Activated naive CD8-positive, alpha-beta T cell treated with anti-CD3 and anti-CD28 coated beads, Interleukin-2, amount 50 U/mL, for 24 hours (primary cell): ENCODE measurements at regions not wholly inside any gene's neighbourhood (a gene's known extent, or its start where the extent isn't known, plus 50 kb on each side); places are given as distances from the start of the nearest gene placed in this dataset.

Source experiments
- ATAC-seq: fragments of 150-1000 bp; cut with Tn5 transposase; one replicate; pipeline ENCODE4 v1.10.0; 2021
- DNase-seq: peaks from one replicate; pipeline ENCODE4 v3.0.0; 2021
- H3K27ac Mint-ChIP-seq: one replicate; pipeline ENCODE4 v1.8.0; 2021; ENCODE audit warnings: mild to moderate bottlenecking, mixed read lengths
- H3K27me3 Mint-ChIP-seq: one replicate; pipeline ENCODE4 v1.8.0; 2021; ENCODE audit warnings: mixed read lengths
- H3K36me3 Mint-ChIP-seq: one replicate; pipeline ENCODE4 v1.8.0; 2021; ENCODE audit warnings: low read depth, mixed read lengths
- H3K4me1 Mint-ChIP-seq: one replicate; pipeline ENCODE4 v1.8.0; 2021; ENCODE audit warnings: mixed read lengths
- H3K4me3 Mint-ChIP-seq: one replicate; pipeline ENCODE4 v1.8.0; 2021; ENCODE audit warnings: mild to moderate bottlenecking, moderate library complexity, mixed read lengths
- H3K9me3 Mint-ChIP-seq: one replicate; pipeline ENCODE4 v1.8.0; 2021; ENCODE audit warnings: mixed read lengths

- peaks cover 4% of the 10 kb centered on the region for H3K9me3 Mint-ChIP-seq
- no peak for ATAC-seq
- DNase-seq = no peak
These were observed 313.6 kb upstream of the ANO3 start for GRCh38 chr11:26018336-26018735.

GRCh38 chr11:26019386-26019785 is 312.5 kb upstream of the ANO3 start:
- H3K27ac Mint-ChIP-seq = no peak overlapping the region
- no peaks in the 10 kb centered on the region for H3K4me1 Mint-ChIP-seq
- peaks cover 4% of the 10 kb centered on the region for H3K9me3 Mint-ChIP-seq

More at GRCh38 chr11:26018336-26018735, 313.6 kb upstream of the ANO3 start:
- Mint-ChIP-seq H3K4me1 (no peaks in the 10 kb centered on the region), H3K27ac (no peak overlapping the region), H3K36me3 (no peaks in the 10 kb centered on the region), H3K4me3 (no peak overlapping the region), H3K27me3 (no peaks in the 10 kb centered on the region)

GRCh38 chr11:26021017-26021416 is 310.9 kb upstream of the ANO3 start:
- H3K27ac Mint-ChIP-seq = no peak overlapping the region
- no peak for DNase-seq
- H3K9me3 Mint-ChIP-seq = peaks cover 4% of the 10 kb centered on the region
- no peak for ATAC-seq
- H3K4me1 Mint-ChIP-seq = no peaks in the 10 kb centered on the region
- no peaks in the 10 kb centered on the region for H3K27me3 Mint-ChIP-seq
- H3K4me3 Mint-ChIP-seq = no peak overlapping the region
- H3K36me3 Mint-ChIP-seq = no peaks in the 10 kb centered on the region

More at GRCh38 chr11:26019386-26019785, 312.5 kb upstream of the ANO3 start:
- H3K4me3 Mint-ChIP-seq = no peak overlapping the region
- H3K36me3 Mint-ChIP-seq = no peaks in the 10 kb centered on the region
- no peak for DNase-seq
- no peak for ATAC-seq
- H3K27me3 Mint-ChIP-seq = no peaks in the 10 kb centered on the region

GRCh38 chr11:26023057-26023456 is 308.9 kb upstream of the ANO3 start:
- Mint-ChIP-seq H3K27ac (no peak overlapping the region), H3K9me3 (peaks cover 4% of the 10 kb centered on the region), H3K4me3 (no peak overlapping the region), H3K4me1 (no peaks in the 10 kb centered on the region), H3K36me3 (no peaks in the 10 kb centered on the region), H3K27me3 (no peaks in the 10 kb centered on the region)
- DNase-seq (no peak), ATAC-seq (no peak)

GRCh38 chr11:26025676-26026075 is 306.3 kb upstream of the ANO3 start:
- no peak for DNase-seq
- Mint-ChIP-seq H3K27me3 (no peaks in the 10 kb centered on the region), H3K4me3 (no peak overlapping the region), H3K9me3 (peaks cover 8% of the 10 kb centered on the region), H3K36me3 (no peaks in the 10 kb centered on the region), H3K4me1 (no peaks in the 10 kb centered on the region), H3K27ac (no peak overlapping the region)
- ATAC-seq = no peak

- DNase-seq = no peak
- no peak for ATAC-seq
- H3K4me3 Mint-ChIP-seq = no peak overlapping the region
These were observed 305.9 kb upstream of the ANO3 start for GRCh38 chr11:26026078-26026477.

GRCh38 chr11:26027887-26028286 is 304.0 kb upstream of the ANO3 start:
- Mint-ChIP-seq H3K27me3 (no peaks in the 10 kb centered on the region), H3K27ac (no peak overlapping the region), H3K9me3 (peaks cover 8% of the 10 kb centered on the region), H3K36me3 (no peaks in the 10 kb centered on the region), H3K4me1 (no peaks in the 10 kb centered on the region), H3K4me3 (no peak overlapping the region)
- no peak for DNase-seq
- ATAC-seq = no peak

More at GRCh38 chr11:26026078-26026477, 305.9 kb upstream of the ANO3 start:
- Mint-ChIP-seq H3K4me1 (no peaks in the 10 kb centered on the region), H3K27ac (no peak overlapping the region), H3K36me3 (no peaks in the 10 kb centered on the region), H3K27me3 (no peaks in the 10 kb centered on the region), H3K9me3 (peaks cover 8% of the 10 kb centered on the region)

GRCh38 chr11:26028393-26028911 is 303.5 kb upstream of the ANO3 start:
- Mint-ChIP-seq H3K27me3 (no peaks in the 10 kb centered on the region), H3K9me3 (peaks cover 8% of the 10 kb centered on the region), H3K4me1 (no peaks in the 10 kb centered on the region), H3K36me3 (no peaks in the 10 kb centered on the region), H3K4me3 (no peak overlapping the region), H3K27ac (no peak overlapping the region)
- DNase-seq (no peak), ATAC-seq (no peak)

GRCh38 chr11:26030399-26030798 is 301.5 kb upstream of the ANO3 start:
- ATAC-seq = no peak
- no peak for DNase-seq
- Mint-ChIP-seq H3K4me1 (no peaks in the 10 kb centered on the region), H3K27me3 (no peaks in the 10 kb centered on the region), H3K36me3 (no peaks in the 10 kb centered on the region), H3K27ac (no peak overlapping the region), H3K9me3 (peaks cover 13% of the 10 kb centered on the region), H3K4me3 (no peak overlapping the region)

- DNase-seq = no peak
- Mint-ChIP-seq H3K4me3 (no peak overlapping the region), H3K4me1 (no peaks in the 10 kb centered on the region), H3K27ac (no peak overlapping the region), H3K36me3 (no peaks in the 10 kb centered on the region), H3K27me3 (no peaks in the 10 kb centered on the region), H3K9me3 (peaks cover 13% of the 10 kb centered on the region)
- no peak for ATAC-seq
These were observed 299.7 kb upstream of the ANO3 start for GRCh38 chr11:26032241-26032640.

- peaks cover 5% of the 10 kb centered on the region for H3K9me3 Mint-ChIP-seq
- H3K27me3 Mint-ChIP-seq = no peaks in the 10 kb centered on the region
- H3K4me3 Mint-ChIP-seq = no peak overlapping the region
- H3K36me3 Mint-ChIP-seq = no peaks in the 10 kb centered on the region
- H3K4me1 Mint-ChIP-seq = no peaks in the 10 kb centered on the region
- no peak overlapping the region for H3K27ac Mint-ChIP-seq
- DNase-seq = no peak
- no peak for ATAC-seq
These were observed 296.2 kb upstream of the ANO3 start for GRCh38 chr11:26035696-26036095.

- DNase-seq = no peak
- H3K4me1 Mint-ChIP-seq = no peaks in the 10 kb centered on the region
- no peak overlapping the region for H3K4me3 Mint-ChIP-seq
- H3K9me3 Mint-ChIP-seq = peaks cover 5% of the 10 kb centered on the region
- ATAC-seq = no peak
- no peaks in the 10 kb centered on the region for H3K27me3 Mint-ChIP-seq
- H3K36me3 Mint-ChIP-seq = no peaks in the 10 kb centered on the region
- no peak overlapping the region for H3K27ac Mint-ChIP-seq
These were observed 294.2 kb upstream of the ANO3 start for GRCh38 chr11:26037716-26038115.

GRCh38 chr11:26040339-26040738 is 291.6 kb upstream of the ANO3 start:
- ATAC-seq (no peak), DNase-seq (no peak)
- Mint-ChIP-seq H3K9me3 (no peaks in the 10 kb centered on the region), H3K4me3 (no peak overlapping the region), H3K27ac (no peak overlapping the region), H3K4me1 (peaks cover 2% of the 10 kb centered on the region), H3K36me3 (no peaks in the 10 kb centered on the region), H3K27me3 (no peaks in the 10 kb centered on the region)

- Mint-ChIP-seq H3K9me3 (no peaks in the 10 kb centered on the region), H3K4me3 (no peak overlapping the region), H3K36me3 (no peaks in the 10 kb centered on the region), H3K27ac (no peak overlapping the region), H3K27me3 (no peaks in the 10 kb centered on the region), H3K4me1 (peaks cover 2% of the 10 kb centered on the region)
- no peak for ATAC-seq
- DNase-seq = no peak
These were observed 289.8 kb upstream of the ANO3 start for GRCh38 chr11:26042113-26042512.

- no peaks in the 10 kb centered on the region for H3K36me3 Mint-ChIP-seq
- H3K9me3 Mint-ChIP-seq = no peaks in the 10 kb centered on the region
- no peak overlapping the region for H3K4me3 Mint-ChIP-seq
- ATAC-seq (no peak), DNase-seq (no peak)
- no peaks in the 10 kb centered on the region for H3K27me3 Mint-ChIP-seq
- H3K27ac Mint-ChIP-seq = no peak overlapping the region
- H3K4me1 Mint-ChIP-seq = peaks cover 2% of the 10 kb centered on the region
These were observed 288.3 kb upstream of the ANO3 start for GRCh38 chr11:26043665-26044064.

- DNase-seq (no peak), ATAC-seq (no peak)
- H3K27me3 Mint-ChIP-seq = no peaks in the 10 kb centered on the region
- H3K36me3 Mint-ChIP-seq = no peaks in the 10 kb centered on the region
- no peak overlapping the region for H3K27ac Mint-ChIP-seq
- H3K9me3 Mint-ChIP-seq = no peaks in the 10 kb centered on the region
- no peak overlapping the region for H3K4me3 Mint-ChIP-seq
- H3K4me1 Mint-ChIP-seq = peaks cover 2% of the 10 kb centered on the region
These were observed 287.5 kb upstream of the ANO3 start for GRCh38 chr11:26044389-26044788.
